Heart left ventricle (tissue), 16 donors: ENCODE measurements at regions not wholly inside any gene's neighbourhood (a gene's known extent, or its start where the extent isn't known, plus 50 kb on each side); places are given as distances from the start of the nearest gene placed in this dataset.

ENCODE experiments used
- ATAC-seq, 4 donors: fragments of 200-7000 bp; cut with Tn5 transposase; one replicate each; pipeline ENCODE4 v1.9.1; 2020 to 2022; ENCODE audit warnings: moderate library complexity in 4 of 4, mild to moderate bottlenecking in 3 of 4, moderate number of reproducible peaks in 1 of 4
- DNase-seq, 5 donors: peaks; one replicate each; pipeline ENCODE4 v3.0.0-alpha.2; 2020
- H3K27ac ChIP-seq, 12 donors: fragments of 200-600 bp; sonication (generic) in 4 of 12; one replicate each; pipeline versions ENCODE4 v1.5.0 to v1.8.0; 2016 to 2022; ENCODE audit warnings: mild to moderate bottlenecking in 2 of 12
- H3K27me3 ChIP-seq, 9 donors: fragments of 200-600 bp; sonication (generic) in 2 of 9; one replicate each; pipeline versions ENCODE4 v1.5.1 to v1.8.0; 2016 to 2022; ENCODE audit warnings: mild to moderate bottlenecking in 3 of 9
- H3K36me3 ChIP-seq, 9 donors: fragments of 200-600 bp; sonication (generic) in 2 of 9; one replicate each; pipeline versions ENCODE4 v1.5.0 to v1.8.0; 2018 to 2022; ENCODE audit warnings: mild to moderate bottlenecking in 2 of 9
- H3K4me1 ChIP-seq, 12 donors: fragments of 200-600 bp; sonication (generic) in 4 of 12; one replicate each; pipeline versions ENCODE4 v1.5.0 to v1.8.0; 2016 to 2022; ENCODE audit warnings: mild to moderate bottlenecking in 3 of 12
- H3K4me3 ChIP-seq, 12 donors: fragments of 200-600 bp; sonication (generic) in 4 of 12; one replicate each; pipeline versions ENCODE4 v1.5.0 to v1.8.0; 2017 to 2022; ENCODE audit warnings: mild to moderate bottlenecking in 9 of 12, moderate library complexity in 4 of 12
- H3K9me3 ChIP-seq, 12 donors: fragments of 200-600 bp; sonication (generic) in 4 of 12; one replicate each; pipeline versions ENCODE4 v1.5.0 to v1.8.0; 2016 to 2022; ENCODE audit warnings: mild to moderate bottlenecking in 1 of 12
- POLR2A ChIP-seq, 2 donors: fragments of 450-650 bp; IDR thresholded peaks; one replicate each; pipeline ENCODE4 v1.6.1; 2017; ENCODE audit warnings: antibody characterized with exemption in 2 of 2, mild to moderate bottlenecking in 2 of 2, moderate library complexity in 2 of 2
- WGBS, 4 donors: extraction: QIAGEN DNeasy Blood & Tissue Kit in 2 of 4; methylation state at CpG; one replicate each; pipeline versions ENCODE4 v1.1.5 to v1.1.7; 2013 to 2018; 5-methylcytosine and 5-hydroxymethylcytosine counted together
- intact Hi-C, 10 donors: fragments of 100-400 bp; cut with DNase I; formaldehyde crosslinking; loops; one replicate each; pipeline versions ENCODE4 v1.11.1 to v1.14.2; 2022
- TF ChIP-seq, protein P1 (sequence below), 12 donors: fragments of 200-600 bp; sonication (generic) in 4 of 12; IDR thresholded peaks; one replicate each; pipeline versions ENCODE4 v1.5.0 to v1.8.0; 2018 to 2022; ENCODE audit warnings: antibody characterized with exemption in 12 of 12, mild to moderate bottlenecking in 5 of 12
- donor health status: ischemic (EF 13 %, LVEDD 7.1; RV severe dilation, severe dysfunction).
- donor health status: healthy with polysubstance abuse.
- donor health status: DM: no; HTN: yes; CAD: no.
- donor health status: DM: no; HTN: no; CAD: no.
- donor health status: ischemic (EF 25% LVEDD 6.9; RV normal size, moderate dysfunction).
- donor health status: ischemic (EF 25% LVEDD 5.7; RV mildly dilated, moderate dysfunction).
- donor health status: healthy.
- donor health status: DM: yes; HTN: yes; CAD: no.
- donor health status: ischemic (EF 35%, LVEDD 5.7; RV mildly dilated, moderate dysfunction).
- donor health status: nonischemic (EF 11% LVEDD 7.7; RV severe dilation, severe dysfunction).
- donor health status: DM: yes; HTN: yes; CAD: no.
- donor health status: PGD.
- donor health status: ischemic (EF 29% LVEDD 5.4; RV normal size, mild dysfunction).
- donor health status: nonischemic (EF 23%, LVEDD 6.1; RV moderate dilation, normal function).

- TF ChIP-seq POLR2A (IDR thresholded peaks at IDR 0.05) = no peak
- TF ChIP-seq, protein P1, sequence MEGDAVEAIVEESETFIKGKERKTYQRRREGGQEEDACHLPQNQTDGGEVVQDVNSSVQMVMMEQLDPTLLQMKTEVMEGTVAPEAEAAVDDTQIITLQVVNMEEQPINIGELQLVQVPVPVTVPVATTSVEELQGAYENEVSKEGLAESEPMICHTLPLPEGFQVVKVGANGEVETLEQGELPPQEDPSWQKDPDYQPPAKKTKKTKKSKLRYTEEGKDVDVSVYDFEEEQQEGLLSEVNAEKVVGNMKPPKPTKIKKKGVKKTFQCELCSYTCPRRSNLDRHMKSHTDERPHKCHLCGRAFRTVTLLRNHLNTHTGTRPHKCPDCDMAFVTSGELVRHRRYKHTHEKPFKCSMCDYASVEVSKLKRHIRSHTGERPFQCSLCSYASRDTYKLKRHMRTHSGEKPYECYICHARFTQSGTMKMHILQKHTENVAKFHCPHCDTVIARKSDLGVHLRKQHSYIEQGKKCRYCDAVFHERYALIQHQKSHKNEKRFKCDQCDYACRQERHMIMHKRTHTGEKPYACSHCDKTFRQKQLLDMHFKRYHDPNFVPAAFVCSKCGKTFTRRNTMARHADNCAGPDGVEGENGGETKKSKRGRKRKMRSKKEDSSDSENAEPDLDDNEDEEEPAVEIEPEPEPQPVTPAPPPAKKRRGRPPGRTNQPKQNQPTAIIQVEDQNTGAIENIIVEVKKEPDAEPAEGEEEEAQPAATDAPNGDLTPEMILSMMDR (IDR thresholded peaks at IDR 0.05) = no peak
- Histone ChIP-seq H3K4me3 (no peak overlapping the region), H3K27me3 (peaks cover 0 to 14% (median 0%) of the 10 kb centered on the region in 9 donors), H3K27ac (no peak overlapping the region), H3K4me1 (peaks cover 0 to 4% (median 0%) of the 10 kb centered on the region in 12 donors), H3K9me3 (no peaks in the 10 kb centered on the region), H3K36me3 (no peaks in the 10 kb centered on the region)
- ATAC-seq = no peak
- no peak for DNase-seq
- 59 to 71% (median 62%) methylated on average over 3 of the region's 3 CpGs for WGBS, 4 donors
- intact Hi-C loops = loop anchor here in 1 of 10 donors (5.0 kb wide), 1 partner anchor 1425 kb away; no protein-coding TSS in a partner anchor
Measured at GRCh38 chr10:9297580-9297979, 1243.1 kb downstream of the GATA3 start.

DNA sequence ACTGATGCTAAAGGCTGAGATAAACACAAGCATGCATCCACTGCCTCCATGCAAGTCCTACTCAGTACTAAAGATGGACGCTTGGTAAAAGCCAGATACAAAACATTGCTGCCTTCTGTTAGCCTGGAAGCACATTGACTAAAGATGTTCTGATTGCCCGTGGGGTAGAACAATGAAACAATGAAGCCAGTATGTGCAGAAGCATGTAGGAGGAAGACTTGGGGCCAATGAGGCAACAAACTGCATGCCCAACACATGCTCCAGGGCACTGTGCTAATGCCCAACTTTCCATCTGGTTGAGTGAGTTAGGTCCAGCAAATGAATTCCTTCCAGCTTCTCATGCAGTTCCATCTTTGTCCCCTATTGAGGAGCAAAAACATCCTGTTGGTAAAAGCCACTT is 1245.5 kb downstream of the GATA3 start:
- Histone ChIP-seq H3K9me3 (no peaks in the 10 kb centered on the region), H3K36me3 (no peaks in the 10 kb centered on the region), H3K27ac (no peak overlapping the region), H3K4me3 (no peak overlapping the region), H3K27me3 (peaks cover 0 to 13% (median 0%) of the 10 kb centered on the region in 9 donors), H3K4me1 (no peaks in the 10 kb centered on the region)
- intact Hi-C loops = loop anchor here (5.0 to 10.0 kb wide), 4 partner anchors 1425 to 1773 kb away; no protein-coding TSS in a partner anchor
- no peak for TF ChIP-seq POLR2A (IDR thresholded peaks at IDR 0.05)
- no peak for DNase-seq
- 64 to 77% (median 73%) methylated on average over 2 of the region's 2 CpGs for WGBS, 4 donors
- no peak for ATAC-seq

- Histone ChIP-seq H3K27me3 (peaks cover 0 to 10% (median 0%) of the 10 kb centered on the region in 9 donors), H3K36me3 (no peaks in the 10 kb centered on the region), H3K27ac (no peak overlapping the region), H3K4me3 (no peak overlapping the region), H3K9me3 (no peaks in the 10 kb centered on the region), H3K4me1 (no peaks in the 10 kb centered on the region)
- ATAC-seq (no peak), DNase-seq (no peak)
- intact Hi-C loops = loop anchor here (5.0 to 10.0 kb wide), 4 partner anchors 1426 to 1774 kb away; no protein-coding TSS in a partner anchor
- no peak for TF ChIP-seq POLR2A (IDR thresholded peaks at IDR 0.05)
- TF ChIP-seq, protein P1 (IDR thresholded peaks at IDR 0.05) = peak in 1 of 12 donors; percentile 6
- WGBS, 4 donors = 55 to 61% (median 58%) methylated on average over 2 of the region's 2 CpGs
Measured at GRCh38 chr10:9301148-9301547, 1246.7 kb downstream of the GATA3 start.

DNA sequence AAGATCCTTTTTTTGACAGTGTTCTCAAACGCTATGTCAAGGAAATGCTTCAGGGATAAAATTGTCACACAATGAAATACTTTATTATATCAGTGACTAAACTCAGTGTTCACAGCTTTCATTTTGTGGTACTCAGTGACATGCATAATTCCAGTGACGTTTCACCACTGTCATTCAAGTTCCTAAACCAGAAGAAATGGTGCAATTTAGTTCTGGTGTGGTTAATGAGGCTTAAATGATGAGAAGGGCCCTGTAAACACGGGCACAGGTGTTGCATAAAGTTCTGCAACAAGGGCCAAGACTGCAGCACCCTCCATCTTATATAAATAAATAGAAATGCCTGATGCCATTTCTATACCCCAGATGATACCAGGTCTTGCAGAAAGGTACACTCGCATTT is 1247.1 kb downstream of the GATA3 start:
- DNase-seq (no peak), ATAC-seq (no peak)
- intact Hi-C loops = loop anchor here (5.0 to 10.0 kb wide), 4 partner anchors 1427 to 1774 kb away; no protein-coding TSS in a partner anchor
- Histone ChIP-seq H3K4me1 (no peaks in the 10 kb centered on the region), H3K27ac (no peak overlapping the region), H3K4me3 (no peak overlapping the region), H3K9me3 (no peaks in the 10 kb centered on the region), H3K36me3 (no peaks in the 10 kb centered on the region), H3K27me3 (peaks cover 0 to 6% (median 0%) of the 10 kb centered on the region in 9 donors)
- no peak for TF ChIP-seq POLR2A (IDR thresholded peaks at IDR 0.05)
- TF ChIP-seq, protein P1 (IDR thresholded peaks at IDR 0.05) = no peak
- 63 to 71% (median 65%) methylated on average over 4 of the region's 4 CpGs for WGBS, 4 donors
